Panc1 (cell line): ENCODE measurements at regions not wholly inside any gene's neighbourhood (a gene's known extent, or its start where the extent isn't known, plus 50 kb on each side); places are given as distances from the start of the nearest gene placed in this dataset.

Experiments used
- ATAC-seq: fragments of 200-7000 bp; cut with Tn5 transposase; 2 replicates; pipeline ENCODE4 v1.9.1; 2020; ENCODE audit warnings: mild to moderate bottlenecking, moderate library complexity
- BruUV-seq: library from RNA; stranded (reverse); fragments of 400-500 nt; replicated peaks from 2 replicates; lab custom pipeline; 2021; lab: Mats Ljungman, UMichigan
- CTCF ChIA-PET: fragments of 300-600 bp; sonication (Branson Sonifier 250); formaldehyde crosslinking; loops from one replicate; lab custom pipeline; 2022; ENCODE audit warnings: antibody characterized with exemption; lab: Charles Lee
- POLR2A ChIA-PET: fragments of 300-600 bp; sonication (Branson Sonifier 250); formaldehyde crosslinking; loops from one replicate; lab custom pipeline; 2022; ENCODE audit warnings: antibody characterized with exemption; lab: Charles Lee
- DNase-seq: peaks from one replicate; pipeline ENCODE4 v3.0.0-alpha.2; 2010; ENCODE audit warnings: low read depth, low spot score
- H3K27ac ChIP-seq: 2 replicates; pipeline ENCODE4 v1.5.1; 2011; ENCODE audit warnings: mild to moderate bottlenecking, low read length, inconsistent platforms
- H3K27me3 ChIP-seq: fragments of 200-500 bp; sonication (Bioruptor generic); 2 replicates; pipeline ENCODE4 v1.6.0; 2014; ENCODE audit warnings: low read length, inconsistent platforms; ENCODE audit not compliant: control insufficient read depth, insufficient read depth
- H3K36me3 ChIP-seq: fragments of 200-500 bp; sonication (Bioruptor generic); 2 replicates; pipeline ENCODE4 v1.5.1; 2014; ENCODE audit warnings: inconsistent platforms, mild to moderate bottlenecking, low read length, moderate library complexity; ENCODE audit not compliant: control insufficient read depth, insufficient read depth
- H3K4me1 ChIP-seq: 2 replicates; pipeline ENCODE4 v1.5.1; 2011; ENCODE audit warnings: inconsistent platforms, mild to moderate bottlenecking, low read length, moderate library complexity; ENCODE audit not compliant: control insufficient read depth, insufficient read depth
- H3K4me3 ChIP-seq, 2 experiments: 2 replicates each; pipeline ENCODE4 v1.5.1; 2011 to 2012; ENCODE audit warnings: low read depth in 2 of 2, low read length in 2 of 2, mild to moderate bottlenecking in 2 of 2, inconsistent platforms in 1 of 2, moderate library complexity in 1 of 2
- H3K9me3 ChIP-seq: fragments of 200-500 bp; sonication (Bioruptor generic); 2 replicates; pipeline ENCODE4 v1.5.1; 2014; ENCODE audit warnings: low read depth, mild to moderate bottlenecking, inconsistent platforms, low read length, moderate library complexity; ENCODE audit not compliant: control insufficient read depth, insufficient read depth
- CTCF ChIP-seq: fragments of 450-650 bp; IDR thresholded peaks from 2 replicates; pipeline ENCODE4 v1.5.1; 2017; ENCODE audit warnings: mild to moderate bottlenecking
- POLR2AphosphoS5 ChIP-seq: IDR thresholded peaks from 2 replicates; pipeline ENCODE4 v1.6.1; 2012; ENCODE audit warnings: mild to moderate bottlenecking, low read depth, low read length, moderate library complexity
- REST ChIP-seq, 2 experiments: IDR thresholded peaks; 2 replicates each; pipeline ENCODE4 v1.6.1; 2011 to 2012; ENCODE audit warnings: low read depth in 2 of 2, control low read depth in 1 of 2, low read length in 1 of 2, mild to moderate bottlenecking in 1 of 2, moderate library complexity in 1 of 2; ENCODE audit not compliant: insufficient read depth in 1 of 2
- SIN3A ChIP-seq: IDR thresholded peaks from 2 replicates; pipeline ENCODE4 v1.6.1; 2012; ENCODE audit warnings: low read depth, mild to moderate bottlenecking, low read length, moderate library complexity, borderline replicate concordance; ENCODE audit not compliant: insufficient read depth
- TCF7L2 ChIP-seq: IDR thresholded peaks from 2 replicates; pipeline ENCODE4 v1.6.1; 2011; ENCODE audit warnings: mild to moderate bottlenecking, low read depth, low read length, inconsistent platforms
- in situ Hi-C: cut with HindIII; loops from 2 replicates; pipeline ENCODE4 v1.10.0; 2016; ENCODE audit warnings: low sequenced_read_pairs, low pct_unique_long_range_greater_than_20kb
- intact Hi-C: fragments of 100-400 bp; cut with micrococcal nuclease; formaldehyde crosslinking; loops from one replicate; pipeline ENCODE4 v1.10.0; 2022; ENCODE audit not compliant: unreplicated experiment

DNA sequence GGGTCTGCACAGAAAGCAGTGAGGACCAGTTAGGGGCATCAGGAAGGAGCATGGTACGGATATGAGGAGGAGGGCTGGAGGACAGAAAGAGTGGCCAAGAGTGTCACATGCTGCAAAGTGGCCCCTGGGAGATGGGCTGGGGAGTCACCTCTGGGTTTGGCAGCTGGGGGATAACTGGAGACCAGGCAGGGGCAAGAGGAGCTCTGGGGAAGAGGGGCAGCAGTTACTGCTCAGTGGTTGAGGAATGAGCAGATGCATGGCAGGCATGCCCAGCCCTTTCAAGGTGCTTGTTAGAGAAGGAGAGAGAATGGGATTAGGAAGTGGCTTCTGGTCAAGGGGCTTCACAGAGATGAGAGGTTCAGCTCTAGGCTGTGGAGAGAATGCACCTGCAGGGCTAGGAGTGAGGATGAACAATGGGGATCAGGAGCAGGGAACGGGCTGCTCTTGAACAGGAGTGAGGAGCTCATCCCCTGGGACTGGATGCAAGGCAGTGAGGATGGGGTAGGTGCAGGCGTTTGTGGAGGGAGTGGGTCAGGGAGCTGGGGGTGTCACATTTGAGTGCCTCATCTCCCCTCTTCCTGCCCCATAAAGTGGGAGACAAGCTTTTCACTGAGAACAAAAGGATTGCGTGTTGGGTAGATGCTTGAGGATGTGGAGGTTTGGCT, 127.5 kb downstream of the PAPOLA start:
- no peak for TF ChIP-seq SIN3A
- TF ChIP-seq REST (IDR thresholded peaks at IDR 0.05; ENCODE audit: insufficient read depth in 1 of 2, low read depth in 2 of 2, low read length in 1 of 2): no peak
- TF ChIP-seq POLR2AphosphoS5: no peak
- no peak for TF ChIP-seq CTCF
- no peak for TF ChIP-seq TCF7L2
- Histone ChIP-seq H3K27me3 (no peaks in the 10 kb centered on the region), H3K9me3 (no peaks in the 10 kb centered on the region), H3K27ac (no peak overlapping the region), H3K36me3 (no peaks in the 10 kb centered on the region), H3K4me3 (no peak overlapping the region), H3K4me1 (no peaks in the 10 kb centered on the region)
- ATAC-seq: no peak
- no TSS peak for BruUV-seq
- intact Hi-C loops: no loop called here
- DNase-seq: no peak
- ChIA-PET POLR2A (no interaction called here), CTCF (interaction anchor here (0.7 kb wide), 1 partner anchor 484 kb away, joined by 5 read pairs; no protein-coding TSS in a partner anchor)
- in situ Hi-C loops: no loop called here

GRCh38 chr14:96630281-96630680, 128.1 kb downstream of the PAPOLA start:
- Histone ChIP-seq H3K27ac (no peak overlapping the region), H3K4me1 (no peaks in the 10 kb centered on the region), H3K36me3 (no peaks in the 10 kb centered on the region), H3K27me3 (no peaks in the 10 kb centered on the region), H3K9me3 (no peaks in the 10 kb centered on the region), H3K4me3 (no peak overlapping the region)
- ChIA-PET CTCF (interaction anchor here (0.7 kb wide), 1 partner anchor 484 kb away, joined by 5 read pairs; no protein-coding TSS in a partner anchor), POLR2A (no interaction called here)
- DNase-seq: no peak
- in situ Hi-C loops (no loop called here), intact Hi-C loops (no loop called here)
- no TSS peak for BruUV-seq
- TF ChIP-seq REST (IDR thresholded peaks at IDR 0.05; ENCODE audit: insufficient read depth in 1 of 2, low read depth in 2 of 2, low read length in 1 of 2): no peak
- TF ChIP-seq CTCF: no peak
- no peak for TF ChIP-seq POLR2AphosphoS5
- no peak for TF ChIP-seq SIN3A
- no peak for TF ChIP-seq TCF7L2
- no peak for ATAC-seq
